ENCODE measurements at regions not wholly inside any gene's neighbourhood (a gene's known extent, or its start where the extent isn't known, plus 50 kb on each side); places are given as distances from the start of the nearest gene placed in this dataset.

DNA sequence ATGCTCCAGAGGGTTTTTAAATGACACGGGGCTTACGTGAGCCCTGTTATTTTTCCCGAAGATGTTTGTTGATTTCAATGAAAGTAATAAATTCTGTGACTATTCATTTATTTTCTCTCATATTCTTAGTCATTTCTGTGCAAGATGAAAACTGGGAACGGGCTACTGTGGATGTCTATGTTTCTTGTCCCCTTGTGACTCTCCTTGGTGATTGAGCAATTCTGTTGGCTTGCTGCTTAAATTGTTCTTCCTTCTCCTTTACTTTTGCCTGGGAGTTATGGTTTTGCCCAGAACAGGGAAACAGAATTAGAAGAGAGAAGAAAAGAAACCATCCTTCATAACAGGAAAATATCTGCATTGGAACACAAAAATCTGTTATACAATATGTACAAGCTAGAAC lies 508.2 kb upstream of the DSEL start:
- H3K27ac ChIP-seq (ENCODE audit: low read depth, low read length) = no peak overlapping the region
- no peaks in the 10 kb centered on the region for H3K27me3 ChIP-seq (ENCODE audit: control insufficient read depth, low read length)
- H4K20me1 ChIP-seq (ENCODE audit: control insufficient read depth, insufficient read depth, low read depth, low read length) = no peaks in the 10 kb centered on the region
- H3K9me3 ChIP-seq (ENCODE audit: control insufficient read depth, insufficient read depth, low read length) = no peaks in the 10 kb centered on the region
- no peak overlapping the region for H3K4me2 ChIP-seq (ENCODE audit: low read length)
- H3F3A ChIP-seq (ENCODE audit: control insufficient read depth, insufficient read depth) = no peaks in the 10 kb centered on the region
- H3K79me2 ChIP-seq (ENCODE audit: control insufficient read depth, low read length) = no peaks in the 10 kb centered on the region
- H3K36me3 ChIP-seq (ENCODE audit: control insufficient read depth, low read length) = no peaks in the 10 kb centered on the region
- no peaks in the 10 kb centered on the region for H3K9me2 ChIP-seq (replicated peaks; ENCODE audit: control insufficient read depth, low read length)
- TF ChIP-seq, protein P1, sequence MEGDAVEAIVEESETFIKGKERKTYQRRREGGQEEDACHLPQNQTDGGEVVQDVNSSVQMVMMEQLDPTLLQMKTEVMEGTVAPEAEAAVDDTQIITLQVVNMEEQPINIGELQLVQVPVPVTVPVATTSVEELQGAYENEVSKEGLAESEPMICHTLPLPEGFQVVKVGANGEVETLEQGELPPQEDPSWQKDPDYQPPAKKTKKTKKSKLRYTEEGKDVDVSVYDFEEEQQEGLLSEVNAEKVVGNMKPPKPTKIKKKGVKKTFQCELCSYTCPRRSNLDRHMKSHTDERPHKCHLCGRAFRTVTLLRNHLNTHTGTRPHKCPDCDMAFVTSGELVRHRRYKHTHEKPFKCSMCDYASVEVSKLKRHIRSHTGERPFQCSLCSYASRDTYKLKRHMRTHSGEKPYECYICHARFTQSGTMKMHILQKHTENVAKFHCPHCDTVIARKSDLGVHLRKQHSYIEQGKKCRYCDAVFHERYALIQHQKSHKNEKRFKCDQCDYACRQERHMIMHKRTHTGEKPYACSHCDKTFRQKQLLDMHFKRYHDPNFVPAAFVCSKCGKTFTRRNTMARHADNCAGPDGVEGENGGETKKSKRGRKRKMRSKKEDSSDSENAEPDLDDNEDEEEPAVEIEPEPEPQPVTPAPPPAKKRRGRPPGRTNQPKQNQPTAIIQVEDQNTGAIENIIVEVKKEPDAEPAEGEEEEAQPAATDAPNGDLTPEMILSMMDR (IDR thresholded peaks at IDR 0.05; ENCODE audit: low read depth, low read length, poor library complexity, severe bottlenecking) = no peak
- TF ChIP-seq EZH2phosphoT487 (IDR thresholded peaks at IDR 0.05; ENCODE audit: borderline replicate concordance, low read length) = no peak
- no peak overlapping the region for H3K4me3 ChIP-seq (ENCODE audit: low read length)
- no peaks in the 10 kb centered on the region for H3K4me1 ChIP-seq (ENCODE audit: control insufficient read depth, low read length)

DNA sequence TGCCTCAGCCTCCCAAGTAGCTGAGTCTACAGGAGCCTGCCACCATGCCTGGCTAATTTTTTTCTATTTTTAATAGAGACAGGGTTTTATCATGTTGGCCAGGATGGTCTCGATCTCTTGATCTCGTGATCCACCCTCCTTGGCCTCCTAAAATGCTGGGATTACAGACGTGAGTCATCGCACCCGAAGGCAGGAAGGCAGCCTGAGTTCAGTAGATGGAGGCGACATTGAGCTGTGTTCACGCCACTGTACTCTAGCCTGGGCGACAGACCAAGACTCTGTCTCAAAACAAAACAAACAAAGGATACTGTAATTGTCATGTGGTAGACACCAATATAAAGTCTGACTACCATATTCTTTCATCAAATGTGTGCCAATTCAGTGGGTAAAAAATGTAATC lies 500.9 kb upstream of the DSEL start:
- TF ChIP-seq EZH2phosphoT487 (IDR thresholded peaks at IDR 0.05; ENCODE audit: borderline replicate concordance, low read length) = no peak
- TF ChIP-seq, protein P1 (IDR thresholded peaks at IDR 0.05; ENCODE audit: low read depth, low read length, poor library complexity, severe bottlenecking) = no peak
- no peaks in the 10 kb centered on the region for H3K4me1 ChIP-seq (ENCODE audit: control insufficient read depth, low read length)
- no peaks in the 10 kb centered on the region for H3K27me3 ChIP-seq (ENCODE audit: control insufficient read depth, low read length)
- H3K27ac ChIP-seq (ENCODE audit: low read depth, low read length) = no peak overlapping the region
- H3K36me3 ChIP-seq (ENCODE audit: control insufficient read depth, low read length) = no peaks in the 10 kb centered on the region
- no peaks in the 10 kb centered on the region for H4K20me1 ChIP-seq (ENCODE audit: control insufficient read depth, insufficient read depth, low read depth, low read length)
- H3K4me2 ChIP-seq (ENCODE audit: low read length) = no peak overlapping the region
- no peaks in the 10 kb centered on the region for H3K9me2 ChIP-seq (replicated peaks; ENCODE audit: control insufficient read depth, low read length)
- no peak overlapping the region for H3K4me3 ChIP-seq (ENCODE audit: low read length)
- H3K9me3 ChIP-seq (ENCODE audit: control insufficient read depth, insufficient read depth, low read length) = no peaks in the 10 kb centered on the region
- H3F3A ChIP-seq (ENCODE audit: control insufficient read depth, insufficient read depth) = no peaks in the 10 kb centered on the region
- no peaks in the 10 kb centered on the region for H3K79me2 ChIP-seq (ENCODE audit: control insufficient read depth, low read length)

DNA sequence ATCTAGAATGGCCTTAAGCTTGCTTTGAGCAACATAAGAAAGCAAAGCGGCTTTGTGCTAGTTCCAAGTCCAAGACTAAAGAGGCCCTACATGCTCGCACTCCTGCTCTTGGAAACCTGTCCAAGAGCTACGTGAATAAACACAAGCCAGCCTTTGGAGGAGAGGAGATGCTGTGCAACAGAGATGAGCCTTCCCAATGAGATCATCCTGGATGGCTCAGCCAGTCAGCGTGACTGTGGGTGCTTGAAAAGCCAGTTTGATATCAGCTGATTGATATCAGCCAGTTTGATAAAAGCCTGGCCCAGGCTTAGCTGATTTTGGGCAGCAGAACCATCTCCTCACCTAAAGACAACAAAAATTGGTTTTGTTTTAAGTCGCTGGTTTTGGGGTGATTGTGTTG lies 481.0 kb upstream of the DSEL start:
- H3K4me1 ChIP-seq (ENCODE audit: control insufficient read depth, low read length) = no peaks in the 10 kb centered on the region
- no peaks in the 10 kb centered on the region for H3K27me3 ChIP-seq (ENCODE audit: control insufficient read depth, low read length)
- H3F3A ChIP-seq (ENCODE audit: control insufficient read depth, insufficient read depth) = no peaks in the 10 kb centered on the region
- no peak overlapping the region for H3K4me2 ChIP-seq (ENCODE audit: low read length)
- no peak overlapping the region for H3K4me3 ChIP-seq (ENCODE audit: low read length)
- H3K27ac ChIP-seq (ENCODE audit: low read depth, low read length) = no peak overlapping the region
- no peaks in the 10 kb centered on the region for H3K36me3 ChIP-seq (ENCODE audit: control insufficient read depth, low read length)
- TF ChIP-seq, protein P1 (IDR thresholded peaks at IDR 0.05; ENCODE audit: low read depth, low read length, poor library complexity, severe bottlenecking) = no peak
- no peak for TF ChIP-seq EZH2phosphoT487 (IDR thresholded peaks at IDR 0.05; ENCODE audit: borderline replicate concordance, low read length)
- H3K79me2 ChIP-seq (ENCODE audit: control insufficient read depth, low read length) = no peaks in the 10 kb centered on the region
- H3K9me3 ChIP-seq (ENCODE audit: control insufficient read depth, insufficient read depth, low read length) = no peaks in the 10 kb centered on the region
- H4K20me1 ChIP-seq (ENCODE audit: control insufficient read depth, insufficient read depth, low read depth, low read length) = no peaks in the 10 kb centered on the region
- no peaks in the 10 kb centered on the region for H3K9me2 ChIP-seq (replicated peaks; ENCODE audit: control insufficient read depth, low read length)

DNA sequence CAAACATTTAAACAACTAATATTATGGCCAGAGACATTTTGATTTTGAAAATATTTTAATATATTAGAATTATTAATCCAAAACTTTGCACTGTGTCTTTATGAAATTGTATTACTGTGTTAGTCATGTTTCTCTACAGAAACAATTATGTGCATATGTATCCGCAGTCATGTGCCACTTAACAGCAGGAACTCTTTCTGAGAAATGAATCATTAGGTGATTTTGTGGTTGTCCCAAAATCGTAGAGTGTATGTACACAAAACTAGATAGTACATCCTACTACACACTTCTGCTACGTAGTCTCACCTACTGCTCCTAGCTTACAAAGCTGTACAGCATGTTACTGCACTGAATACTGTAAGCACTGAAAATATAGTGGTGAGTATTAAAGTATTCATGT lies 479.2 kb upstream of the DSEL start:
- no peaks in the 10 kb centered on the region for H3K4me1 ChIP-seq (ENCODE audit: control insufficient read depth, low read length)

More for the DNA sequence above, 479.2 kb upstream of the DSEL start:
- no peaks in the 10 kb centered on the region for H3K9me2 ChIP-seq (replicated peaks; ENCODE audit: control insufficient read depth, low read length)
- no peaks in the 10 kb centered on the region for H3K79me2 ChIP-seq (ENCODE audit: control insufficient read depth, low read length)
- TF ChIP-seq, protein P1 (IDR thresholded peaks at IDR 0.05; ENCODE audit: low read depth, low read length, poor library complexity, severe bottlenecking) = no peak
- TF ChIP-seq EZH2phosphoT487 (IDR thresholded peaks at IDR 0.05; ENCODE audit: borderline replicate concordance, low read length) = no peak
- no peak overlapping the region for H3K4me2 ChIP-seq (ENCODE audit: low read length)
- H3K36me3 ChIP-seq (ENCODE audit: control insufficient read depth, low read length) = no peaks in the 10 kb centered on the region
- H3K4me3 ChIP-seq (ENCODE audit: low read length) = no peak overlapping the region
- H3K27ac ChIP-seq (ENCODE audit: low read depth, low read length) = no peak overlapping the region
- no peaks in the 10 kb centered on the region for H3F3A ChIP-seq (ENCODE audit: control insufficient read depth, insufficient read depth)
- H3K9me3 ChIP-seq (ENCODE audit: control insufficient read depth, insufficient read depth, low read length) = no peaks in the 10 kb centered on the region; the same call in 1 of the 2 replicates
- no peaks in the 10 kb centered on the region for H3K27me3 ChIP-seq (ENCODE audit: control insufficient read depth, low read length)
- no peaks in the 10 kb centered on the region for H4K20me1 ChIP-seq (ENCODE audit: control insufficient read depth, insufficient read depth, low read depth, low read length)
